ENCODE measurements at regions not wholly inside any gene's neighbourhood (a gene's known extent, or its start where the extent isn't known, plus 50 kb on each side); places are given as distances from the start of the nearest gene placed in this dataset.
"Not testable (repeated sequence)": the region's sequence is repeated elsewhere in the genome, so short reads cannot be mapped to it uniquely, and the experiment has no call there.

DNA sequence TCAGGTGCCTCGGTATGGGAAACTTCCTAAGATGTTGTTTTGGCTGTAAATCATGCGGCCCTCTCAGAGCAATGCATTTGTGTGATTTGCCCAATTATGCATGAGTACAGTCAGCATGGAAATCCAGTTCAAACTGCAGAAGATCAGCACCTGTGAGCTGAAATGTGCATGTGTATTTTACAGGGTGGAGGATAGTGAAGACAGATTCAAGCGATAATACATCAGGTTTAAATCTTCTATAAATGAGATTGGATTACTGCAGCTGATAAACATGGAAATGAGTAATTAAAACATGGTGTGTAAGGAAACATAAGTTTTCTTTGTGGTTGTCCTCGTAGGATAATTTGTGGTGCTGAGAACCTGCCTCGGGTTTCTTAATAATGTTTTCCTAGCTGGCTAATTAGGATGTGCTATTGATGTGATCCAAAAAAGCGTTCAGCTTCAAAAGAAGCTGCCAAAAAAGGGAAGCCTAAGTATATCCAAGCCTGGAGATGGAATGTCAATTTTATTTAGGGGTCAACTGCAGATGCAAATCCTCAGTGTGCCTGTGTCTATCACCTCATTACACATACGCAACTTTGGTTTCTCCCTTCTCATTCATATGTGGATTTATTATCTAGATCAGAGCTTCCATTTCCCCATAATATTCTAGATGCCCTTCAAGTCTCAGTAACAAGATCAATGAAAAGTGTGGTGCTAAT, 117.1 kb upstream of the CCDC28A start:
- DNase-seq (ENCODE audit: low read depth, low spot score), result peak; percentile 20

DNA sequence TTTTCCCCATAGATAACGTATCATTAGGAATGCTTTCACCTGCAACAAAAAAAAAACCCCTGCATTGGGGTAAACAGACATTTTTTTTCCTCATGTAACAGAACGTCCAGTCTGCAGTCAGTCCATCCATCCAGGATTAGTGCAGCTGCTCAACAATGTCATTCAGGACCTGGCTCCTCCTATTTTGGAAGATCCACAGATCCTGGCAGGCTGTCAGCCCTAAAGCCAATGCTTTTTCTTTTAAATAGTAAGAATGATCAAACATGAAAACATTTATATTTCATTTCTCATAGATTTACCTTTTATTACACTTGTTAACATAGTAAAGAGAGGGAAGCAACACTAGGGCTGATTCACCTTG, 116.5 kb upstream of the CCDC28A start:
- no peak for DNase-seq (ENCODE audit: low read depth, low spot score)

DNA sequence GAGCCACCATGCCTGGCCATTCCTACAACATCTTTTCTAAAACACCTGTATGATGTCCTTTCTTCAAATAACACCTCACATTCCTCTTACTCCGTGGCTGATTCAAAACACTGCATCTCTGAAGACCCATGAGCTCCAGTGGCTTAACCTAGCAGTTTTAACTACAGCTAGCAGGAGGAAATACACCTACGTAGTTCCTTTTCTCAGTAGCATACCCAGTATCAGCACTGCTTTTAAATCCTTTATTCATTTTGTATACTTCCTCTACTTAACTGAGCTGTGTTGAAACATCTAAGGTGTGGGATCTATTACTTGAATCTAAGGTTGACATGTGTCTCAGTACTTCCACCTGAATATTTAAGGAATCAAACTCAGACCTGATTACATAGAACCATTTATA, 113.6 kb upstream of the CCDC28A start:
- no peak for DNase-seq (ENCODE audit: low read depth, low spot score)

DNA sequence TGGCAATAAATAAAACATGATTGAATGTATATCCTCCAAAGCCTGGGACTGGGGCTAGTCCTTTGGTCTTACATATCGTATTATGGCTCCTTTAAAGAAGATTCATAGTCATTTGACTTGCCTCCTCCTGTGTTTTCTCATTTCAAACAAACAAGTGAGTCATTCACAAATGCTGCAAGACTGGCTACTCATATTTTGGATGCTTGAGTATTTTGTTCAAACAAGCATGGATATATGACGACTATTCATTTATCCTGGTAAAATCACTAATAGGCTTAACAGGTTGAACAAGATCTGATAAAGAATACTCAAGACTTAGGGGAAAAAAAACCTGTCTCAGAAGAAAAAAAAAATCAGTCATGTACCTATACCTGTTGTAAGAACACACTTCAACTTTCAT, 111.1 kb upstream of the CCDC28A start:
- DNase-seq (ENCODE audit: low read depth, low spot score), result no peak

DNA sequence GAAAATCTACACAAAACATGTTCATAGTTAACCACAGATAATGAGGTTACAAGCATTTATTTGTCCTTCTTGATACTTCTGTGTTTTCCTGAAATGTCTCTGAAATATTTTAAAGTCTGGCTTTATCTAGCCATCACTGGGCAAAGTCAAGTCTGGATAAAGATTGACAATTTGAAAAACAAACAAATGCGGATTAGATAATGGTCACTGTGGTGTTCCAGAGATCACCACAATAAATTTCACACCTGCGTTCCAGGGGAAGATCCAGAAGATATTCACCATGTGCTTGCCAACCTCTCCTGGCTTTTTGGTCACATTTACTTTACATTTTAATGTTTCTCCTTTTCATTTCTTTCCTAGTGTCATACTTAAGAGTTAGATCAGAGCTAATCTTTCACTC, 109.7 kb upstream of the CCDC28A start:
- DNase-seq (ENCODE audit: low read depth, low spot score), result no peak

DNA sequence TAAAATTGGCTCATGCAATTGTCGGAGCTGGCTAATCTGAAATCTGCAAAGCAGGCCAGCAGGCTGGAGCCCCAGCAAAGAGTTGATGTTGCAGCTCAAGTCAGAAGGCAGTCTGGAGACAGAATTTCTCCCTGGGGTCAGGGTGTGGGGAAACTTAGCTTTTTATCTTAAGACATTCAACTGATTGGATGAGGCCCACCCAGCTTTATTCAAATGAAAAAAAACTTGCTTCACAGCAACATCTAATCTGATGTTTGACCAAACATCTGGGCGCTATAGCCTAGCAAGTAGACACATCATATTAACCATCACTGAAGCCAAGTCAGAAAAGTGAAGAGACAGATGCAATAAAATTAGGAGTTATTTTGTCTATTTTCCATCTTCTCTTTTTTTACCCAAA, 108.8 kb upstream of the CCDC28A start:
- no peak for DNase-seq (ENCODE audit: low read depth, low spot score)

DNA sequence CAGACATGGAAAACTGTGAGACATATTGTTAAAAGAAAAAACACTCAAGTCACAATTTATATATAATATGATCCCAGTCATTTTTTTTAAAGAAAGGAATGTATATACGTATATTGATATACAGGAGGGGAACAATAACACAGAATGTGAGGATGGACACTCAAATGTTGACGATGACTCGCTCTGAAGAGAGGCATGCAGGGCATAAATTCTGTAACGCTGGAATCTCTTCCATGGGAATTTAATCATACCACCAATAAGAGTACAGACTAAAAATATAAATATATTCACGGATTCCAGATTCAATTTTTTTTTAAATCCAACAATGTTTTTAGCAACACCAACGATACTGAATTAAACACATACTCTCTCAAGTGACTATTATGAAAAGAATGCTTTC, 106.9 kb upstream of the CCDC28A start:
- no peak for DNase-seq (ENCODE audit: low read depth, low spot score)

DNA sequence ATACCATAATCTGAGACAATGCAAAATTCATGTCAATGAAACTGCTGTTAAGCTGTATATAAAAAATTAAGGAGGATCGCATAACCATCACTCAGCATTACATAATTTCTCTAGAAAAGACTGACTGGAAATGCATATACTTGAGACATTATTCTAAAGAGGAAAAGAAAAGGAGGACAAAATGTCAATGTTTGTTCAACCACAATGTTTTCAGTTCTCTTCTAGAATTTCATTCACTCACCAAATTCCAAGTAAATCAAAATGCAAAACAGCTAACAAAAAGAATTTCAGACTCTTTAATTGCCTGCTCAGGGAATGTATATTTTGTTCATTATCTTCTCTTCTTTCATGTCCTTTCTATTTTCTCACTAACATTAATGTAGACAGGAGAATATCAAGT, 106.2 kb upstream of the CCDC28A start:
- no peak for DNase-seq (ENCODE audit: low read depth, low spot score)

DNA sequence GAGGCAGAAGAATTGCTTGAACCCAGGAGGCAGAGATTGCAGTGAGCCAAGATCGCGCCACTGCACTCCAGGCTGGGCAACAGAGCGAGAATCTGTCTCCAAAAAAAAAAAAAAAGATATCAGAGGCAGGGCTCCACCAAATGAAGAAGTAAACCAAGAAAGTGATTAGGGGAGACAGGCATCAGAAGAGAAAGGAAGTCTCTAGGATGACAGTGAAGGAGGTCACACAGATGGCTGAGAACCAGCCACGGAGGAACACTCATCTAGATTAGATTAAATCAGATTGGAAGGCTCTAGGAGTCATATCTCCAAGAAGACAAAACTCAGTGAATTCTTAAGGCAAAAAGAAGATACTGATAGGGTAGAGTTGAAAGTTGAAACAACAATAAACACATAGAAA, 102.2 kb upstream of the CCDC28A start:
- DNase-seq (ENCODE audit: low read depth, low spot score), result no peak

DNA sequence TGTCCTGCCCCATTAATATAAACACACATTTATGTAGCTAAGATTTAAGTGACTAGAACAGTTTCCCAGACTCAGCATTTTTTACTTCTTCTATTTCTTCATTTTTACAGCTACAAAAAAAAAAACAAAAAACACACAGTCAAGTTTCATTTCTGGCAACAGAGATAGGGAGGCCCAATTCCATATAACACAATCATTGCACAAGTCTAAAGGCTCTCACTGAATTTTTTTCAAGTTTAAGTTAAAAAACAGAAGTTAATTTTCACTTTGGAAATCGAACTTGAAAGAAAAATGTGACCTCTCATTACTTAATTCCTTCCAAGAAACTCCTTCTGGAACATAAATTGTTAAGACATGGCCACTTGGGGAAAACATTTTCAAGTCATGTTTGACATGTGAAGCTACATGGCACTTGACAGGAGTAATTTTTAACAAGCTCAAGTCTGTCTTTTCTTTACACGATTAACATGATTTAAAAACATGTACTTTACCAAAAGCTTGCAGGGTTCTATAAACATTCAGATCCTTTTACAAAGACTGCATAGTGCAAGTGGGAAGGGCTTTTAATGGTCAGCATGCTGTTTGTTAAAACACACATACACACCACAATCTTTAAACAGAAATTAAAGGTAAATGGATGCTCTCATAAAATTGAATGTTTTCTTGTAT, 100.1 kb upstream of the CCDC28A start:
- no peak for DNase-seq (ENCODE audit: low read depth, low spot score)

DNA sequence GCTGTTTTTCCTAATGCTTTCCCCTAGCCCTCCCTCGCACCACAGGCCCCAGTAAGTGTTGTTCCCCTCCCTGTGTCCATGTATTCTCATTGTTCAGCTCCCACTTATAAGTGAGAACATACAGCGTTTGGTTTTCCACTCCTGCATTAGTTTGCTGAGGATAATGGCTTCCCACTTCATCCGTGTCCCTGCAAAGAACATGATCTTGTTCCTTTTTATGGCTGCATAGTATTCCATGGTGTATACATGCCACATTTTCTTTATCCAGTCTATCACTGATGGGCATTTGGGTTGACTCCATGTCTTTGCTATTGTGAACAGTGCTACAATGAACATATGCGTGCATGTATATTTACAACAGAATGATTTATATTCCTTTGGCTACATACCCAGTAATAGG, 99.1 kb upstream of the CCDC28A start:
- not testable (repeated sequence) for DNase-seq (ENCODE audit: low read depth, low spot score)

DNA sequence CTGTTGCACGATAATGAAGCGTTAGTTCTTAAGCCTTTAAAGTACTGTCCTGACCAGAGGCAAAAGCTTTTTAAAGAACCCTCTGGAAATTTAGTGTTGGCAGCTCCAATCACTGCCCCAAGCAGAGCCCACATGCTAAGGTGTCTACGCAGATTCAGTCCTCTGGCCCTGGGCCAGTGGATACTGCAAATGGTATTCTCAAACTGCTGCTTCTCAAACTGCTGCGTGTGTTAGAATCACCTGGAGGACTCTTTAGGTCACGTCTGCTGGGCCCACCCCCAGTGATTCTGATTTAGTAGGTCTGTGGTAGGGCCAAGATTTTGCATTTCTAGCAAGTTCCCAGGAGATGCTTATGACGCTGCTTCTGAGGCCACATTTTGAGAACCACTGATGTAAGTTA, 96.0 kb upstream of the CCDC28A start:
- no peak for DNase-seq (ENCODE audit: low read depth, low spot score)

DNA sequence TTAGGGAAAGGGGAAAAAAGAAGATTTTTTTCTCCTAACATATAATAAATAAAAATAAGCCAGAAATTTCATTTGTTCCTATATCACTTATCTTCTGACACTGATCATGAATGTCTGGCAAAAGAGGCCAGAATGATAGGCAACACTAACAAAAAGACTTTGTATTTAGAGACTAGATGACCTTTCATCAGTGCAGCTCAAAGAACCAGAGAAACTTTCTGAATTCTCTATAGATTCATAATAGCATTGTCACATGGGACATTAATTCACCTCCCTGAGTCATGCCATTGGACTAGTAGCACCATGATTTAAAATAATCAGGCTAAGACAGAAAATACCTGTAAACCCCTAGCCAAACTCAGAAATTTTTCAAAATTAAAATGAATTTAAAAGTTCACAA, 95.4 kb upstream of the CCDC28A start:
- no peak for DNase-seq (ENCODE audit: low read depth, low spot score)

DNA sequence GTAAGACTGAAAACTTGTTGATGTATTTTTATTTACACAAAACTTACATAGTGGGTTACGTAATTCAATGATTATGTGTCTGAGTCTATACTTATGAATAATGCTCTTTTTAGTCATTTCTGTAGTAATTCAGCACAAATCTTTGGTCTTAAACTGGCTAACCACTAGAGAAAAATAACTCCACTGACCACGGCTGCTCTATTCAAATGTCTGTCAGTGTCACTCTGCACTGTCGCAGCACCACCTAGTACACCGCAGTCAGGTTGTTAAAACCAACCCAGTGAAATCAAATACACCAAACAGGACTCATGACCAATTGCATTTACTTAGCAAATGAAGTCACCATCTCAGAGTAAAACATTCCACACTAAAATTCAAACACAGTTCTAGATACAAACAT, 93.5 kb upstream of the CCDC28A start:
- no peak for DNase-seq (ENCODE audit: low read depth, low spot score)

DNA sequence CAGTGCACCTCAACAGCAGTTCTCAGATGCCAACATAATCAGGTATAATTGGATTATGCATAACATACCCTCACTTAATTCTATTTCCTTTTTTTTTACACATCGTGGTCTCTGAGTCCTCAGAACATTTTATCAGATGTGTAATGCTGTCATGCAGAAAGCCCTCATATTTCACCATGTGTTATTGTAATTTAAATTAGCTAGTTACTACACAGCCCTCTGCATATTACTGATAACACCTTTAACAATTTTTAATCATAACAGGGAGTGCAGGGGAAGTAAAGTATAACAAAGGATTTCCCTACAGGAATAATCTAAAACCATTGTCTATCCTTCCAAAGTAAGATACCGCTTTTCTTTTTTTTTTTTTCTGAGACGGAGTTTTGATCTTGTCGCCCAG, 91.9 kb upstream of the CCDC28A start:
- DNase-seq (ENCODE audit: low read depth, low spot score), result no peak

DNA sequence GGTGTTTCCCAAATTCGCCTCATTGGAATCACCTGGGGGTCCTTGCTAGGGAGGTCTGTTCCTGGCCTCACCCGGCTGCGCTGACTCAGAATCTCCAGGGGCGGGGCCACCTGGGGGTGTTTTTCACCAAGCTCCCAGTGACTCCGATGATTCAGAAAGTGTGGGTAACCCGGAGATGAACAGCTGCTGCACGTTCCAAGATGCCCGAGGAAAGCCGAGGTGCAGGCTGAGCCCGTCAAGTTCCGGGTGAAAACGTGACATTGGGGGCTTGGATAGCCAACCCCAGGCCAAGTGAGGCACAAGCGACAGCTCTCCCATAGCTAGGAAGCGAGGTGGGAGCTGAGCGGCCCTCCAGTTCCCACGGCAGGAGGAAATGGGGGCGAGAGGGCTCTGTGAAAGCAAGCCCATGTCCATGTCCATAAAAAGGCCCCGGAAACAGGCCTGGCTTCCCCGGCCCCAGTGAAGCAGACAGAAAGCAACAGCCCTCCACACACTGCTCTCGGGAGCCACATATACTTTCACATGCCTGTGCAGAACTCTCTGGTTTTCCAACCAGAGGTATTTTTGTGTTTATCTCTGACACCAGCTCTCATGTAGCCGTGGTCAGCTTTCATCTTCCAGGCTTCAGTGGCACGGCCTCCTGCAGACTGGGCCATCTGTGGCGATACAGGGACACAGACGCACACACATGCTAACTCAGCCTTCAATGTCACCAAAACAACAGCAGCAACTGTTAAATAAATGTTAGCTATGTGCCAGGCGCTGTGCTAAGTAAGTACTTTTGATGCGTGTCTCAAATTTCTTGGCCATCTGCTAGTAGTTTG, 90.7 kb upstream of the CCDC28A start:
- DNase-seq (ENCODE audit: low read depth, low spot score), result peak; percentile 74

DNA sequence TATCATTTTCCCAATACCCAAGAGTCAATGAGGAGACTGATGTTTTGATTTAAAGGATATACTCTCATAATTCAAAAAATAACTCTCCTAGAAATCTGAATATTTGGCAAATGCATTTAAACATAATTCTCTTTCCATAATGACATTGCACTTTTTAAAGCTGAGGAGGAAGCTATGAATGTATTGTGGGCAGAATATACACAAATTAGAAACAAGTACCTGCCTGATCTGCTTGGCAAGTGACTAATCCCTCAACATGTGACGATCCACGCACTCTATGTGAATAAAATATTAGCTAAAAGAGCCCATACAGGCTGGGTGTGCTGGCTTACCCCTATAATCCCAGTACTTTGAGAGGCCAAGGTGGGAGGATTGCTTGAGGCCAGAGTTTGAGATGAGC, 88.3 kb upstream of the CCDC28A start:
- no peak for DNase-seq (ENCODE audit: low read depth, low spot score)

DNA sequence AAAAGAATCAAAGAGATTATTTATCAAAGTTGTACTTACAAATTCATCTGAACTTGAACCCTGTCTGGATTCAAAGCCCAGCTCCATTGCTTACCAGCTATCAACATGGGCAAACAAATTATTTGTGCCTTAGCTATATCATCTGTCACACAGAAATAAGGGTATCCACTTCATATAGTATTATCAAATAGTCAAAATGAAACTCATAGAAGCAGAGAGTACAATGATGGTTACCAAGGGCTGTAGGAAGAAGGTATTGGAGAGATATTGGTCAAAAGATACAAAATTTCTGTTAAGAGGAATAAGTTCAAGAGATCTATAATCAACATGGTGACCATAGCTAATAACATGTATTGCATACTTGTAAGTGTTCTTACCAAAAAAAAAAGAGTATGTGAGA, 87.8 kb upstream of the CCDC28A start:
- DNase-seq (ENCODE audit: low read depth, low spot score), result no peak

DNA sequence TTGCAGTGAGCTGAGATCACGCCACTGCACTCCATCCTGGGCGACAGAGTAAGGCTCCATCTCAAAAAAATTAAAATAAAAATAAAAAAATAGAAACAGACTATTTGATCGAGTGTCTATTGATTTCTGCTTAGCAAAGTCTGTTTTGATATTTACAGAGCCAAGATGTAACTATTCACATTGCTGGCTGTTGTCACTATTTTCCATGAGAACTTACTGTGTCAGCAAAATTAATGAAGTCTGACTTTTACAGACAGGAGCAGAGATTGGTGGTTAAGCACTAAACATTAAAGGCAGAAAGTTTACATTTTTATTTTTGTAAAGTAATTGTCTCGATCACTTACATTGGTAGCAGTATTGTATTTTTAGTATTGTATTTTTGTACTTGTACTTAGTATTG, 85.0 kb upstream of the CCDC28A start:
- no peak for DNase-seq (ENCODE audit: low read depth, low spot score)

DNA sequence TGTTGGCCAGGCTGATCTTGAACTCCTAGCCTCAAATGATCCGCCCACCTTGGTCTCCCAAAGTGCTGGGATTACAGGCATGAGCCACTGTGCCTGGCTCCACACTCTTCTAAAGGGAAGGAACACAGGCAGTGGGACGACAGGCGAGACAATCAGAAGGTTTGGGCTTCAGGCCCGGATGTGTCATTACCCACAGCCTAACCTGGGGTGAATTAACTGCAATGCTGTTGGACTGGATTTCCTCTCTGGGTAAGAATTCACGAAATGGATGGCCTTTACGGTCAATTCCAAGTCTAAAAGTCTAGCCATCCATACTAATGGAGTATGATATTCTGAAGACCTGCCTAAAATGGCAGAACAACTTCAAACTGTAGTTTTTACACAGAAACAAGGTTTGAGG, 83.7 kb upstream of the CCDC28A start:
- peak; percentile 48 for DNase-seq (ENCODE audit: low read depth, low spot score)

DNA sequence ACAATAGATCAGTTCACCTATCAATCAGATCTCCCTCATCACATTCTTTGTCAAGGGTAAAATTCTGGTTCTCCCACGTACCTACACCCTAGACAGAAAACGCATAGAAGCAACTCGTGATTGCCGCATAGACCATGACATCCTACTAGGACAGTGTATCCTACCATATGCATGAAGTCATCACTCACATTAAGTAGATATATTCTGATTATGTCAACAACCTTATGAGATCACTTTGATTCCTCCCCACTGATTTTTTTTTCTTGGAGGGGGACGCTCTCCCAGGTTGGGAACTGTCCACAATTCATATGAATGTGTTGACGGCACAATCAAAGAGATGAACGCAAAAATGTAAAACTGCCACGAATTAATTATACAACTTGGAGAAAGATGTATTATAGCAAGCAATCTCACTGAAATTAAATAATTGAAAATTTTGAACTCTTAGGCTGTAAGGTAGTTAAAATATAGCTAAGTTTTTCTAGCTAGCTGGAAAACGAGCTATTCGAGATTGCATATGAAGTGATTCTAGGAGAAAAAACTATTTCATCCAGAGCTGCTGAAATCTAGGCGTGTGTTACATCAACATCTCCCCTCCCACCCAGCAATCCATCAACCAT, 82.5 kb upstream of the CCDC28A start:
- DNase-seq (ENCODE audit: low read depth, low spot score), result no peak

DNA sequence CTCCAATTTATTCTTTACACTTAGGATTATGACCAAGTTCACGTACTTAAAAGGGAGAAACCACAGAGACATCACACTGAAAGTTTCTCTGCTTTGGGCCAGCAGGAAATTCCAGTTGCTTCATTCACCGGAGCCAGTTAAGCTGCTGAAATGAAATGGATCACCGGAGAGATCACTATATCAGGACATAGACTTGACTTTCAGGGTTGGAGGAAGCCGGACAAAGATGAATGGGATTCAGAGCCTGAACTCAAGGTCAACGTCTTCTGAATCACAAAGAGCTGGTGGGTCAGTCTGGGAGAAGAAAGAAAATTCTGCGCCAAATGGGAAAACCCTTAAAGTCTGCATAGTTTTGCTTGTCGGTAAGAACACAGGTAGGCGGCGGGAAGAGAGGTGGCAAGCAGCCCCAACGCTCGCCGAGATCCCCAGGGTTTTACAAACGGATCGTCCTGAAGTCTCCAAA, 81.9 kb upstream of the CCDC28A start:
- peak; percentile 73 for DNase-seq (ENCODE audit: low read depth, low spot score)

Measured in astrocyte of the hippocampus (primary cell).